GM21360 (cell line): ENCODE measurements at regions not wholly inside any gene's neighbourhood (a gene's known extent, or its start where the extent isn't known, plus 50 kb on each side); places are given as distances from the start of the nearest gene placed in this dataset.

Source experiments
- ATAC-seq: cut with Tn5 transposase; IDR thresholded peaks from one replicate; pipeline ENCODE4 v1.9.1; 2021; ENCODE audit warnings: mild to moderate bottlenecking, moderate library complexity; ENCODE audit not compliant: unreplicated experiment

DNA sequence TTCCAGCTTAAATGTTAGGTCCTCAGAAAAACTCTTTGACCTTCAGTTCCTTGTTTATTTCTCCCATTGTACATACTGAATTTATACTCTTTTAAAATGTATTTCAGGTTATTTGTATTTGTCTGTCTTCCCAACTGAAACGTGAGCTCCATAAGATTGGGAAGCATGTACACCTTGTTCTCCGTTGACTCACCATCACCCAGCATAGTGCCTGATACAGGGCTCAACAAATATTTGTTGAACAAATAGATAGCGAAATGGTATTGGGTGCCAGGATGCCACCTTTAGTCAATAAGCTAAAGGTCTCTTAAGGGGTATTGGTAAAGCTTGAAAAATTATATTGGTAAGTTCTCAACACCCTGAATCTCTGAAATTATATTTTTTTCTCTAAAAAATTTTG lies 1841.3 kb upstream of the CELF4 start:
- ATAC-seq, result no peak

- no peak for ATAC-seq
These were observed 1837.5 kb upstream of the CELF4 start for GRCh38 chr18:39403121-39403520.

- ATAC-seq, result no peak
These were observed 1834.1 kb upstream of the CELF4 start for GRCh38 chr18:39399662-39400061.

- no peak for ATAC-seq
These were observed 1830.6 kb upstream of the CELF4 start for GRCh38 chr18:39396168-39396567.

GRCh38 chr18:39389800-39390379 lies 1824.3 kb upstream of the CELF4 start:
- no peak for ATAC-seq

GRCh38 chr18:39380866-39381265 lies 1815.3 kb upstream of the CELF4 start:
- ATAC-seq, result no peak

DNA sequence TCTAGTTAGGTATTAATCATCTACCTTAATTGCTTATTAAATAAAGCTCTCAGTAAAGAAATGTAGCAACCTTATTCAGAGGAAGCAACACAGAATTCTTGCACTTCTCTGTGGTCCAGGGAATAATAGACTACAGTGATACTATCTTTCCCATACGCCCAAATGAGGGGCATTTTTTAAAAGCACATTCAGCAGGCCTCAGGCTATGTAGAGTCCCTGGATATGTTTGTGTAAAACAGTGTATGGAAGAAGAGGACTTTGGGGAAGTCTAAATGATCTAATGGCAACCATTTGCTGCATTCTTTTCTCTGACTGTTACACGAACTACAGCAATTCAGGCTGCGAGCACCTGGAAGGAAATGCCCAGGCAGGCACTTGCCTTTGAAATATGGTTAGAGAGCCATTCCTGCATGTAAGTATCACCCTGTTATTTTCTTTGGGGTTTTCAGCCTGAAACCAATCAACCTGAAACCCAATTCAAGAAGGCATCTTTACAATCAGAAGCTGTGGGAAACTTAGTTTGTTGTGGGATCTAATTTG lies 1814.7 kb upstream of the CELF4 start:
- no peak for ATAC-seq

- no peak for ATAC-seq
These were observed 1809.5 kb upstream of the CELF4 start for GRCh38 chr18:39375066-39375465.

DNA sequence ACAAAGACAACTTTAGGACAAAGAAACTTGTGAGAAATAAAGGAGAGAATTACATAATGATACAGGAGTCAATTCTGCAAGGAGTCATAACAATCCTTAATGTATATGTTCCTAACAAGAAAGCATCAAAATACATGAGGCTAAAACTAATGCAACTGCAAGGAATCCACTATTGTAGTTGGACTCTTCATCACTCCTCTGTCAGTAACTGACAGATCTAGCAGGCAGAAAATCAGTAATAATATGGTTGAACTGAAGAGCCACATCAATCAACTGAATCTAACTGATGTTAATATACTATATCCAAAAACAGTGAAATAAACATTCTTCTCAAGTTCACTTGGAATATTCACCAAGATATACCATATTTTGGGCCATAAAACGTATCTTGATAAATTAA lies 1806.4 kb upstream of the CELF4 start:
- no peak for ATAC-seq

- no peak for ATAC-seq
These were observed 1801.1 kb upstream of the CELF4 start for GRCh38 chr18:39366656-39367055.

DNA sequence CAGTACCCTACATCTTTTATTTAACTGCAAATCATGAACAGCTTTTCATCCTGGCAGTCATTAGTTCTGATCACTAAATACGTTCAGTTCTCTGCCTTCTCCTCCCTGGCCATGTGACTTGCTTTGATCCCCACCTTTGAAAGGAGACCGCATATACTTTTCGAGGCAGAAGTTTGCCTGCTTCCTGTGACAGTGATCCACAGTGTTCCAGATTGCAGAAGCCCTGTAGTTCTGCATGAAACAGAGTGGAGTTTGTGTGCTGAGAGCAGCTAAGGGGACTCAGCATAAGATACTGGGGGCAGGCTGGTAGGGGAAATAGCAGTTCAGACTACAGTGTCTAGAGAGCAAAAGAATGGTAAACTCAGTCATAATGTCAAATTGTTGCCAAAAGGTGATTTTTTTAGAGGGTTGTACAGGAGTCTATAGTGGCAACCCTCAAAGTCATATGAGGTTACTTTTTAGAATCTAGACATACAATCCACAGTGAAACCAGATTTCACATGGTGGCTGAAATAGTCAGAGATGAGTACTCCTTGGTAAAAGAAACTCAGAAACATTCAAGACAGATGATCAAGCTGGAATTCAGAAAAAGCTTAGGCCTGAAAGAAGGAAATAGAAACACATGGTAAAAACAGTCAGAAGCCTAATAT lies 1800.4 kb upstream of the CELF4 start:
- no peak for ATAC-seq

DNA sequence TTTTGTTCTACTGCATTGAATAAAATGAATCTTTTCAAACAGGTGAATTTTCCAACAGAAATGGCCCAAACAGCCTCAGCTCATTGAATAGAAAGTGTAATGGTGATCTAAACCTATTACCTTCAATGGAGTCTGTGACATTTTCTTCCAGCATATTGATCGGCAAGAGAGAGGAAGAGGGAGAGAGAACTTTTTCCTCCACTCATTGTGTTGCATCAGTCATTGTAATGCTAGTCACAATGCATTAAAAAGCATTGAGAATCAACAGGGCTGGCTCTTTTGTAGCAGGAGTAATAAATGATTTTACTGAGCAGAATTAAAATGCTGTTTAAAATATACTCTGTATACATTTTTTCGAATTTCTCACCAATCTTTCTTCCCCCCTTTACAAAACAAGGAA lies 1794.5 kb upstream of the CELF4 start:
- ATAC-seq, result no peak

DNA sequence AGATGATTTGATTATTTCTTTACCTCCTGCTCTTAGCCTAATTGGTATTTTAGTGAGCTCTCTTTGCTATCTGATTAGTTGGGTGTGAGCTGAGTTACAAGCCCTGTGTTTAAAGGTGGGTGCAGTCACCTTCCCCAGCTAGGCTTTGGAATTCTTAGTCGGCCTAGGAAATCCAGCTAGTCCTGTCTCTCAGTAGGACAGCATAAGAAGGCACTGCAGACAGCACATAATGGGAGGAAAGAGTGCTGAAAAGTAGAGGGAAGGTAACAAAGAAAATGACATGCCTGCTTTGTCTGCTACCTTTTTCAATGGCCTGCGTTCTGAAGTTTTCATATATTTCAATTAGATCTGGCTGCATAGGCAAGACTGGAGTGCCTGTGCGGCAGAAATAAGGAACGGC lies 1794.0 kb upstream of the CELF4 start:
- ATAC-seq, result no peak

DNA sequence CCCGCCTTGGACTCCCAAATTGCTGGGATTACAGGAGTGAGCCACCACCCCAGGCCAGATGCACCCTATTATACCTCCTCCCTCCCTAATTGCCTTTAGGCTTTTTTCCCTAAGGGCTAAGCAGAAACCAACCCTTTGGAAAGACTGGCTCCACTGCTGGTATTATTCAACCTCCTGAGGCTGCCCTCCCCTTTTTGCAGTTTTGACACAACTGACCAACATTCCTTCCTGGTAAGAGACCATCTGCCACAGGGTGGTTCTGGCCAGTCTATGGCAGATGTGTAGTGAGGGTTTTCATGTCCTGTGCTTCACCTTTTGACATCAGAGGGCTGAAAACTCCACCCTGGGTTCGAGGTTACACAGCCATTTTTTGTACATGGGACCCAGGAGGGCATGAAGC lies 1785.3 kb upstream of the CELF4 start:
- ATAC-seq, result no peak

DNA sequence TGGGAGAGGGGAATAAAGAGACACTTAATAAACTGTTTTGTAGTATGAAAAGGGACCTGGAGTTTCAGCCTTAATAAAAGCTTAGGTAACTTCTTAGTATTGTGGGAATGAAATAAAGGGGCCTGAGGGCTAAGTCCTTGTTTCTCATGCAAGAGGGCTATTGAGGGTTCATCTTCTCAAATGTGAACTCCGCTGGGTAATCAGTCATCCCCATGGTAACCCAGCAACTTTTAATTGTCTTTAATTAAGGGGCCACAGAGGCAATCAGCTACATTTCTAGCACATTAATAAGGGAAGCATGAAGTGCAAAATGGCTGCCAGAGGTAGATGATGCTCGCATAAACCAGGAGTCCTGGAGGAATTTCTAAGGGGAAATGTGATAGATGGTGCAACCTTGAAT lies 1784.2 kb upstream of the CELF4 start:
- ATAC-seq, result no peak

DNA sequence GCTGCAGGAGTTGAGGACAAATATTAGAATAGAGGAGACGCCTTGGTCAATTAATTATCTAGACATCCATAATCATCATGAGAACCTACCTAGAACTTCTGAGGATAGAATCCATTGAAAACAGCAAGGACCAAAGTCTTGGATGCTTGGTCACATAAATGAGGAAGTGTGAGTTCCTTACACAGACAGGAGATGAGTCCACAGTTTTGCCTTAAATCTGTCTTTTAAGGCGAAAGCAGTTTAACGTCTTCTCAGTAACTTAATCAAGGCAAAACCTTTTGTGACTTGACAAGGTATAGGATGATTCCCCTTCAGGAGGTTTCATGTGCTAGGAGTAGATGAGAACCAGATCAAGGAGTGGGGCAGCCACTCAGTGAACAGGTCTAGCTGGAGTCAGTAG lies 1783.2 kb upstream of the CELF4 start:
- ATAC-seq, result no peak

DNA sequence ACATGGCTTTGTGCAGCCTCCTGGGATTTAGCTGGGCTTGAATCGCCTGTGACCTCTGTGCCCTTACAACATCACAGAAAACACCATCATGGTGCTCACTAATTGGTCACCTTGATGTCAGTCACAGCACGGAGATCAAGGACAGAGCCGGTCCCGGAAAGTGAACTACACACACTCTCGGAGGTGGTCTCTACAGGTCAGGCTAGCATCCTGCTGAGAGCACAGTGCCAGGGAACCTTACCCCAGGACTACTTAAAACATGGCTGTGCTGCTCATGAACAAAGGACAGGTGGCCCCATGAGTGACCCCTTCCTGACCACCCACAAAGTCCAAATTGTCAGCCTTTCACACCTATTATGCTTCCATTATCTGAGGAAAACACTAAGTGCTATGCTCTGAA lies 1782.1 kb upstream of the CELF4 start:
- ATAC-seq, result no peak

DNA sequence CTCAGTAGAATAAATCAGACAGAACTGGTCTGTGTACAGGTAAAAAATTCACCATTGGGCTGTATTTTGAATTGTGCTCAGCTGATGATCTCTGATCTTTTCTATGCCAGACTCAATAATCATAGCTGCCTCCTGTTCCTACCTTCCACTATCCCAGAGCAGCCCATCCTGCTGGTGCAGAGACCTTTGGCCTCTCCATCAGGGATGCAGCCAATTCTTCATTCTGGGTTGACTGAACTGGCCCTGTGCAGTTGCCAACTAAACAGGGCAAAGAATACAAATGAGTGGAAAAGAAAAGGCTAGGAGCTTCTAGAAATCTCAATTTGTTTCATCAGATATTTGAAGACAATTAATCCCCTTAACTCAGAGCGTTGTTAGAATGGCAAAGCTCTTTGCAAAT lies 1781.3 kb upstream of the CELF4 start:
- ATAC-seq, result no peak

DNA sequence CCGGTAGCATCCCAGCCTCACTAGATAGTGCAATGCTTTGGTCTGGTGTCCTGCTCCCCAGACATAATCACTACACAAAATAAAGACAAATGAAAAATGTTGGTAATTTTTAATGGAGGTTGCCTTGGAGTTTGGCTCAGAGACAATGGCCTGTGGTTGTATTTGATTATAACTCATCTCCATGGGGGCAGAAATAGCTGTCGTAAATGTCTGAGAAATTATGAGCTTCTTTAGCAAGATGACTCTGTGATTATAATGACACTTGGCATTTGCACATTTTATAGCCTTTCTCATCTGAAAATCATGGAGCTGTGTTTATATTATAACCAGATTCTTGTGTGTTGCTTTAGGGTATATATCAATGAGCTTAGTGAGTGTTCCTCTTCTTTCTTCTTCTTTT lies 1779.7 kb upstream of the CELF4 start:
- no peak for ATAC-seq

DNA sequence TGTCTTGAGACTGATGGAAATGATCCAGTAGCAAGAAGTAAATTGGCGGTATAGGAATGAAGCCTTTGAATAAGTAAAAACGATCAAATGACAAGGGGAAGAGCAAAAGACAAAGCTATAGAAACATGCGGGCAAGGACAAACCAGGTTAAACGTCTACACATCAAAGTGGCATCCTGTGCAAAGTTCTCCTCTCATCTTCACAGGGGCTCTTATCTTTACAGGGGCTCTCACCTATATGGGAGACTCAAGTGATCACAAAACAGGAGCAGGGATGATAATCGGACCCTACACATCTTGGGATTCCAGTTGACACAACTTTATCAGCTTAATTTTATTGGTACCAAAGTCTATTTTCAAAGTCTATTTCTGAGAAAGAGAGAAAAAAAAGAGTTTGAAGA lies 1778.9 kb upstream of the CELF4 start:
- ATAC-seq, result no peak

GRCh38 chr18:39341129-39341528 lies 1775.5 kb upstream of the CELF4 start:
- no peak for ATAC-seq

DNA sequence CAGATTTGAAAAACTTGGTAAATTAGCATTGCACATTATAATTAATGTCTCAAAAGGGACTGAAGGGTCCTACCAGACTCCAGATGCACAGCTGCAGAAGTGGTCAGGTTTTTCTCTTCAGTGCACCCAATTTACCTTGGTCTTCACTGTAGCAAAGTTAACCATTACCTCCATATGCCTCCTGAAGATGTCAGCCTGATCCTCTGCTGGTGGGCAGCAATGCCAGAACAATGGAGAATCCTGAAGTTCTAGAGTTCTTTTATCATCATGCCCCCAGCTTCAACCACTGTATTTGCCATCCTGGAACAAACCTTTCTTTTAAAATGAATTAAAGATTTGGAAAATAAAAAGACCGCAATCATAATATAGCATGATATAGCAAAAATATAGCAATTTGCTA lies 1774.8 kb upstream of the CELF4 start:
- no peak for ATAC-seq
